Esophagus muscularis mucosa (tissue), 3 donors: ENCODE measurements at regions not wholly inside any gene's neighbourhood (a gene's known extent, or its start where the extent isn't known, plus 50 kb on each side); places are given as distances from the start of the nearest gene placed in this dataset.

Experiments used
- EP300 ChIP-seq: sonication (generic); formaldehyde crosslinking; IDR thresholded peaks from one replicate; pipeline ENCODE4 v1.6.1; 2017; ENCODE audit warnings: antibody characterized with exemption
- POLR2AphosphoS5 ChIP-seq, 2 donors: sonication (generic); formaldehyde crosslinking; IDR thresholded peaks; one replicate each; pipeline ENCODE4 v1.6.1; 2017; ENCODE audit warnings: antibody characterized with exemption in 2 of 2

- no peak for TF ChIP-seq POLR2AphosphoS5 (IDR thresholded peaks at IDR 0.05)
- no peak for TF ChIP-seq EP300
Observed at GRCh38 chr10:64288404-64288803, 767.2 kb downstream of the REEP3 start.
